ENCODE measurements at regions not wholly inside any gene's neighbourhood (a gene's known extent, or its start where the extent isn't known, plus 50 kb on each side); places are given as distances from the start of the nearest gene placed in this dataset.

DNA sequence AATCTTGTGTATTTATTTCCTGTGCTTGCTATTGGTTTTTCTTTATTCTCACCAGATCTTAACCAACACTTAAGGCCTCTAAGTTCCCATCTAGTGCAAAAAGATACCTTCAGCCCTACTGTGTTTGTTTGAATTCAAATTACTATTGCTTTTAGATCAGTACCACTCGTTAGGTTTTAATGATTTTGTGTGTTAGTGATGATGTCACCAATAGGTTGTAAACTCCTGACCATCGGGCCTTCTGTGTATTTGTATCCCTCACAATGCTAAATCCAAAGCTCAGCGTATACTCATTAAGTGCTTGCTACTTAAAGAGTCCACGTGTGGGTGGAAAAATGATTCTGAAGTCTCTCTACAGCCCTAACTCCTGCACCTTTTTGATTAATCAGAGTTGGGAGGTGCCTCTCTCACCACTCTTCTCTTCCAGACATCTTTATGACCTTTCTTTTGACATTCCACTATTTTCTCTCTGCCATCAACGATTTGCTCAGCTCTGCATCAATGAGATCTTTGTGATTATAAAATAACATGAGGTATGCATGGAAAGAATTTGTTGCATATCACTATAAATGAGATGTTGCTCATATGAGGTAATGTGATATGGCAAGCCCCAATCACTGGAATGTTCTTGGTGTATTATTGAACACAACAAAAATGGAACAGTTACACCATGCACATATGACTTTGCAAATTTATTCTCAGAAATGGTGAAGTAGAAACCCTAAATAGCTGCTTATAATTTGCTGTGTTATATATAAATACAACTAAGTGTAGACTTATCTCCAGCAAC, 55.1 kb upstream of the LAMA2 start:
- DNase-seq (ENCODE audit: extremely low spot score in 2 of 2) = no peak
- intact Hi-C loops (cut with DNase I) = no loop called here
- no peaks in the 10 kb centered on the region for H3K27me3 ChIP-seq
- H3K36me3 ChIP-seq = no peaks in the 10 kb centered on the region
- no peaks in the 10 kb centered on the region for H3K4me1 ChIP-seq
- H3K27ac ChIP-seq = no peak overlapping the region
- no peaks in the 10 kb centered on the region for H3K9me3 ChIP-seq
- no peak overlapping the region for H3K4me3 ChIP-seq
- TF ChIP-seq POLR2AphosphoS5 (IDR thresholded peaks at IDR 0.05; ENCODE audit: insufficient read depth in 1 of 2, low read depth in 1 of 2) (no peak), POLR2A (IDR thresholded peaks at IDR 0.05) (no peak)
- TF ChIP-seq, protein P1, sequence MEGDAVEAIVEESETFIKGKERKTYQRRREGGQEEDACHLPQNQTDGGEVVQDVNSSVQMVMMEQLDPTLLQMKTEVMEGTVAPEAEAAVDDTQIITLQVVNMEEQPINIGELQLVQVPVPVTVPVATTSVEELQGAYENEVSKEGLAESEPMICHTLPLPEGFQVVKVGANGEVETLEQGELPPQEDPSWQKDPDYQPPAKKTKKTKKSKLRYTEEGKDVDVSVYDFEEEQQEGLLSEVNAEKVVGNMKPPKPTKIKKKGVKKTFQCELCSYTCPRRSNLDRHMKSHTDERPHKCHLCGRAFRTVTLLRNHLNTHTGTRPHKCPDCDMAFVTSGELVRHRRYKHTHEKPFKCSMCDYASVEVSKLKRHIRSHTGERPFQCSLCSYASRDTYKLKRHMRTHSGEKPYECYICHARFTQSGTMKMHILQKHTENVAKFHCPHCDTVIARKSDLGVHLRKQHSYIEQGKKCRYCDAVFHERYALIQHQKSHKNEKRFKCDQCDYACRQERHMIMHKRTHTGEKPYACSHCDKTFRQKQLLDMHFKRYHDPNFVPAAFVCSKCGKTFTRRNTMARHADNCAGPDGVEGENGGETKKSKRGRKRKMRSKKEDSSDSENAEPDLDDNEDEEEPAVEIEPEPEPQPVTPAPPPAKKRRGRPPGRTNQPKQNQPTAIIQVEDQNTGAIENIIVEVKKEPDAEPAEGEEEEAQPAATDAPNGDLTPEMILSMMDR (IDR thresholded peaks at IDR 0.05) = no peak

DNA sequence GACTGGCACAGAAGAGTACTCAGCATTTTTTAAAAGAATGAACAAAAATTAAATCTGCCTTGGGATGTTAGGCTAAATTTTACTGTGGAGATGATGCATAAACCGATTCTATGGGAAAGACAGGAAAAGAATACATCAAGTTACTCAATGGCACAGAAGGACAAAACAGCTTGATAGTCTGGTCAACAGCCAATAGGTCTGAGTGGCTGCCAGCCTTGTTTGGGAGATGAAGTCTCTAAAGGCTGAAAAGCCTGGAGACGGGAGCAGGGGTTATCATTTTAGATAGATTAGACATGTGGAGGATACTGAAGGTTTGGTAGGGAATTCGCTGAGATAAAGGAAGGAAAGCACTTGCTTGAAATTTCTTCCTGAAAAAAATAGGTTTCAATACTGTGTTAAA, 56.3 kb upstream of the LAMA2 start:
- TF ChIP-seq POLR2AphosphoS5 (IDR thresholded peaks at IDR 0.05; ENCODE audit: insufficient read depth in 1 of 2, low read depth in 1 of 2) = no peak
- TF ChIP-seq, protein P1 (IDR thresholded peaks at IDR 0.05) = no peak
- no peak for TF ChIP-seq POLR2A (IDR thresholded peaks at IDR 0.05)
- Histone ChIP-seq H3K4me3 (no peak overlapping the region), H3K27me3 (no peaks in the 10 kb centered on the region), H3K4me1 (no peaks in the 10 kb centered on the region), H3K27ac (no peak overlapping the region), H3K9me3 (no peaks in the 10 kb centered on the region), H3K36me3 (no peaks in the 10 kb centered on the region)
- intact Hi-C loops (cut with DNase I) = no loop called here
- DNase-seq (ENCODE audit: extremely low spot score in 2 of 2) = no peak

DNA sequence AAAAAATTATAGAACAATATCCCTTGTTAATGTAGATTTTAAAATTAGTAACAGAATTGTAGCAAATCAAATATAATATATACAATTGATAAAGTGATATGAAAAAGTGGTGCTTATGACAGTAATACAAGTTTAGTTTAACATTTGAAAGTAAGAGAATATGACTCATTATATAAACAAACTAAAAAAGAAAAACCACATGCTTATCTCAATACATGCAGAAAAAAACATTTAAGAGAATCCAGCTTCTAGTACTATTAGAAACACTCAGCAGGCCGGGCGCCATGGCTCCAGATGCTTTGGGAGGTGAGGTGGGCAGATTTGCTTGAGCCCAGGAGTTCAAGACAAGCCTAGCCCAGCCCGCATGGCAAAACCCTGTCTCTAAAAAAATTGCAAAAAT, 60.7 kb upstream of the LAMA2 start:
- Histone ChIP-seq H3K4me1 (no peaks in the 10 kb centered on the region), H3K36me3 (no peaks in the 10 kb centered on the region), H3K9me3 (no peaks in the 10 kb centered on the region), H3K4me3 (no peak overlapping the region), H3K27ac (no peak overlapping the region), H3K27me3 (no peaks in the 10 kb centered on the region)
- no peak for TF ChIP-seq POLR2A (IDR thresholded peaks at IDR 0.05)
- TF ChIP-seq, protein P1 (IDR thresholded peaks at IDR 0.05) = no peak
- TF ChIP-seq POLR2AphosphoS5 (IDR thresholded peaks at IDR 0.05; ENCODE audit: insufficient read depth in 1 of 2, low read depth in 1 of 2) = no peak
- DNase-seq (ENCODE audit: extremely low spot score in 2 of 2) = no peak
- intact Hi-C loops (cut with DNase I) = no loop called here

DNA sequence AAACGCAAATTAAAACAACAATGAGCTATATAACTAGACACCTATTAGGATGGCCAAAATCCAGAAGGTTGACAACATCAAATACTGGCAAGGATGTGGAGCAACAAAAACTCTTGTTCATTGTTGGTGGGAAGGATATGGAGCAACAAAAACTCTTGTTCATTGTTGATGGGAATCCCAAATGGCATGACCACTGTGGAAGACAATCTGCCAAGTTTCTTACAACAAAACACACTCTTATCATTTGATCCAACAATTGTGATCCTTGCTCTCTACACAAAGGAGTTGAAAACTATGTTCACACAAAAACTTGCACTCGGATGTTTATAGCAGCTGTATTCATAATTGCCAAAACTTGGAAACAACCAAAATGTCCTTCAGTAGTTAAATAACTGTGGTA, 61.8 kb upstream of the LAMA2 start:
- TF ChIP-seq POLR2A (IDR thresholded peaks at IDR 0.05) (no peak), POLR2AphosphoS5 (IDR thresholded peaks at IDR 0.05; ENCODE audit: insufficient read depth in 1 of 2, low read depth in 1 of 2) (no peak)
- TF ChIP-seq, protein P1 (IDR thresholded peaks at IDR 0.05) = no peak
- intact Hi-C loops (cut with DNase I) = no loop called here

DNA sequence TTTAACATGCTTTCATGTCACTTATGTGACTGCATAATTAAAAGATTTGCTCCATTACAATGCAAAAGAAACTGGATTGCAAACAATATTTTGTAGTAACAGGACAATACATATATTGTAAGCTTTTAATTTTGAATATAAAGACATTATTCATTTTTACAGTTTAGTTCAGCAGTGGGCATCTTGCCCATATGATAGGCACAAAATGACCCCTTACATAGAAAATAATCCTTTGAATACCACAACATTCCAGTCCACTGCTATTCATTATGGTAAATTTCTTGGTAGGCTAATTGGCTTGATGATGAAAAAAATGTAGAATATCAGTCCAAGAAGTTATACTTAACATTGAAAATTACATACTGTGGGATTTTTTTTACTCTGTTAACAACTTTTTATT, 74.1 kb upstream of the LAMA2 start:
- Histone ChIP-seq H3K9me3 (no peaks in the 10 kb centered on the region), H3K27me3 (no peaks in the 10 kb centered on the region), H3K4me3 (no peak overlapping the region), H3K36me3 (no peaks in the 10 kb centered on the region), H3K27ac (no peak overlapping the region), H3K4me1 (no peaks in the 10 kb centered on the region)
- intact Hi-C loops (cut with DNase I) = no loop called here
- no peak for DNase-seq (ENCODE audit: extremely low spot score in 2 of 2)
- TF ChIP-seq POLR2A (IDR thresholded peaks at IDR 0.05) = no peak
- TF ChIP-seq, protein P1 (IDR thresholded peaks at IDR 0.05) = no peak
- no peak for TF ChIP-seq POLR2AphosphoS5 (IDR thresholded peaks at IDR 0.05; ENCODE audit: insufficient read depth in 1 of 2, low read depth in 1 of 2)

More for the DNA sequence above, 61.8 kb upstream of the LAMA2 start:
- Histone ChIP-seq H3K9me3 (no peaks in the 10 kb centered on the region), H3K4me1 (no peaks in the 10 kb centered on the region), H3K27me3 (no peaks in the 10 kb centered on the region), H3K36me3 (no peaks in the 10 kb centered on the region), H3K27ac (no peak overlapping the region), H3K4me3 (no peak overlapping the region)
- no peak for DNase-seq (ENCODE audit: extremely low spot score in 2 of 2)

All from vagina (tissue), 2 donors.